HG02852 (cell line): ENCODE measurements at regions not wholly inside any gene's neighbourhood (a gene's known extent, or its start where the extent isn't known, plus 50 kb on each side); places are given as distances from the start of the nearest gene placed in this dataset.
"Not testable (repeated sequence)": the region's sequence is repeated elsewhere in the genome, so short reads cannot be mapped to it uniquely, and the experiment has no call there.

Experiments
- ATAC-seq: cut with Tn5 transposase; IDR thresholded peaks from one replicate; pipeline ENCODE4 v1.9.1; 2021; ENCODE audit warnings: mild to moderate bottlenecking, moderate library complexity; ENCODE audit not compliant: unreplicated experiment

DNA sequence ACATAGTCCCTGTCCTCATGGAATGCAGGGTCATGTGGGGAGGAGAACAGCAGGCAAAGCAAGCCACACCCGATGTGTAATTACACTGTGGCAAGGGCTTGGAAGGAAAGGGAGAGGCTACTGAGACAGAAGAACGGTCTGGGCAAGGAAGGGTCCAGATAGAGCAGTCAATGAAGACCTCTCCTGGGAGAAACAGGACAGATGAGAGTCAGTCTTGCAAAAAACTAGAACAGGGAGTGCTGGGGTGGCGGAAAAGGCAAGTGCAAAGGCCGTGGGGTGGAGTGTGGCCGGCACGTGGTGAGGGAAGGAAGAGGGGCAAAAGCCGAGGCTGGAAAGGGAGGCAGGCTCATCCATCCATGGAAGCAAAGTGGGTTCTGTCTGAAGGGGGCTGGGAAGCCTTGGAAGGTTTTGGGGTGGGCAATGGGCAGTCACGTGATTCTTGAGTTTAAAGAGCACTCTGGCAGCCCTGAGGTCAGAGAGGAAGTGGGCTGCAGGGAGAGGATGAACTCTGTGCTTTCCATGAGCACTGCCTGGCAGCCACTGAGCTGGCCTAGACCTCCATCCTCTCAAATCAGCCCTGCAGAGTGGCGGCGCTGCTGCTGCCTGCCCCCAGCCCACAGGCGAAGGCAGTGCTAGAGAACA lies 182.2 kb downstream of the INHBB start:
- no peak for ATAC-seq

DNA sequence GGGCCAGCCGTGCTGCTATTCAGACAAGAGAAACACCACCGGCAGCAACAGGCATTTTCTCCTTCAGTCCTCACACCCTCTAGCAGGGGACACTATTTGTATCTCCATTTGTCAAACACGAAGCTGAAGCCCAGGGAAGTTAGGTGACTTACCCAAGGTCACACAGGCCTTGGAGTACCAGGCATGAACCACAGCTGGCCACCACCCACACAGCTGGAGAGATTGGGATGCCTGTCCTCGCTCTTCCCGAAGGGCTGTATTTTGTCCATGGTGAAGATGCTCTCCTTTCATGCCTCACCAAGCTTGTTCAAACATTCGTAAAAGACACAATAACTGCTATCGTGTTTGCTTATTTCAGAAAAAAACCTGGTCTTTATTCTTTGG lies 182.7 kb downstream of the INHBB start:
- no peak for ATAC-seq

DNA sequence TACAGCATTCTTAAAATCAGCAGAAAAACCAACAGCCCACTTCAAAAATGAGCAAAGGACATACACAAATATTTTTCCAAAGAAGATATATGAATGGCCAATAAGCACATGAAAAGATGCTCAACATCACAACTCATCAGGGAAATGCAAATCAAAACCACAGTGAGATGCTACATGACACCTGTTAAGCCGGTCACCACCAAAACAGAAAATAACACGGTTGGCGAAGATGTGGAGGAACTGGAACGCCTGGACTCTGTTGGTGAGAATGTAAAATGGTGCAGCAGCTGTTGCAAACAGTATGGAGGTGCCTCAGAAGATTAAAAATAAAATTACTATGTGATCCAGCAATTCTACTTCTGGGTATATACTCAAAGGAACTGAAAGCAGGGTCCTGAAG lies 184.8 kb downstream of the INHBB start:
- ATAC-seq = no peak

DNA sequence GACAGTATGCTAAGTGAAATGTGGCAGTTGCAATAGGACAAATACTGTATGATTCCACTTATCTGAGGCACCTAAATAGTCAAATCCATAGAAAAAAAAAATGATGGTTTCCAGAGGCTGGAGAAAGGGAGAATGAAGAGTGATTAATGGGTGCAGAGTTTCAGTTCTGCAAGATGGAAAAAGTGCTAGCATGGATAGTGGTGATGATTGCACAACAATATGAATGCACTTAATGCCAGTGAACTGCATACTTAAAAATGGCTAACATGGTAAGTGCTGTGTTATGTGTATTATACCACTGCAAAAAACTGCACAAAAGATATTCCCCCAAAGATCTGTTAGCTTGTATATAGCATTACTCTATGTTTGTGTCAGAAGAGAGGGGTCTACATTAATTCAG lies 185.4 kb downstream of the INHBB start:
- ATAC-seq = no peak

DNA sequence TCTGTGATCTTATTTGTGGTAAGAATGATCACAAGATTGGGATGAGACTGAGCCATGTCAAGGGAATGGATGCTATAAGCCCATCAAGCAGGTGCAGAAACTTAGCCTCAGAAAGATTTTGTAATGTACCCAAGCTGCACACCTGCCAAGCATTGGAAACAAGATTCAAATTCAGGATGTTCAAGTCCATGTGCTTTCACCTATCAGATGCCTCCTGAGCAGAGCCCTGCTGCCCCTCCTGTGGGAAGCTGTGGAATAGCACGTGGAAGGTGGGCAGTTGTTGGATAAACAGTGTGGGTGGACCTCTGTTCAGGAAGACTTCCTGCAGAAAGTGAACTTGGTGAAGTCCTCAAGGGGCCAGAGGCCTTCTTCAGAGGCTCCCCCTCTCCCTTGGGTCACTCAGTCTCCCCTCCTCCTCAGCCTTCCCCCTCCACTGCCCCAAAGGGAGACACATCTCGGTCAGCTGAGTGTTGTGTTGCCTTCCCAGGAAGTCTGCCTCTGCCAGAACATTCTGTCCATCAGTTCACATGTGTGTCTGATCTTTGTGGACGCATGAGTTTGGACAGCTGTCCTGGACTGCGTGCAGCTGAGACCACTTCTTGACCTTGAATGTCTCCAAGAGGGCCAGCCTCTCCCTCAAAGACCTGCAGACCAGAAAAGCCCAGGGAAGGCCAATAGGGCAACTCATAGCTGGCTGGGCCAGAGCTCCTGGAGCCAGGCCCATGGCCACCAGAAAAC lies 186.1 kb downstream of the INHBB start:
- ATAC-seq = no peak

DNA sequence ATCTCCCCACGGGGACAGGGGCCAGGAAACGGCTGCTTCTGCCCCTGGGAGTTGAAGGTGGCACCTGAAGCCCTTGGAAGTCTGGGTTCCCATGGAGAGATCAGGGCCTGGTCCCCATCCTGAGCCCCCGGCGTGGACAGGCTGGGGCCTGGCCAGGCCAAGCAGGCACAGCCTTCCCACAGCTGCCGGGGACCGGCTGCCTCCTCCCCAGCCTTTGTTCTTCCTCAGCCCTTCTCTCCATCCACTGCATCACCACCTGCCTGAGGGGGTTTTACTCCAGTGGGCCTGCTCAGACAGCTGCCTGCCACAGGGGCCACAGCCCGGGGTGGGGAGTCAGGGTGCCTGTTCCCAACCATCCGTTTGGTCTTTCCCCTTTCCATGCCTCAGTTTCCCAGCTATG lies 187.7 kb downstream of the INHBB start:
- no peak for ATAC-seq

DNA sequence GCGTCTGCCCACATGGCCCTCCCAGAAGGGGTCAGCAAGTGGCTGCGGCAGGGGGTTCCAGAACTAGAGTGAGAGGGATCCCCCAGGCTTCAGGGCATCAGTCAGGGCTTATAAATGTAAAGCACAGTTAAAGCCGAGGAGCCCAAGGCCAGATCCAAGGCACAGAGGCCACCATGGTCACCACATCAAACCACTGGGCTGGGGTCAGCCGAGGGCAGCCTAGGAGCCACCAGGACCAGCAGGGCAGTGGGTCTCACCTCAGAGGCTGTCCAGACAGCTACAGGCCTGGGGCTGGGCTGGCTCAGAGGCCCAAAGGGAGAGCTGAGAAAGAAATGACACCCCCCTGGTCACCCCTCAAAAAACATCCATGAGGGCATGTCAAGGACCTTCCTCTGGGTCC lies 188.5 kb downstream of the INHBB start:
- no peak for ATAC-seq

DNA sequence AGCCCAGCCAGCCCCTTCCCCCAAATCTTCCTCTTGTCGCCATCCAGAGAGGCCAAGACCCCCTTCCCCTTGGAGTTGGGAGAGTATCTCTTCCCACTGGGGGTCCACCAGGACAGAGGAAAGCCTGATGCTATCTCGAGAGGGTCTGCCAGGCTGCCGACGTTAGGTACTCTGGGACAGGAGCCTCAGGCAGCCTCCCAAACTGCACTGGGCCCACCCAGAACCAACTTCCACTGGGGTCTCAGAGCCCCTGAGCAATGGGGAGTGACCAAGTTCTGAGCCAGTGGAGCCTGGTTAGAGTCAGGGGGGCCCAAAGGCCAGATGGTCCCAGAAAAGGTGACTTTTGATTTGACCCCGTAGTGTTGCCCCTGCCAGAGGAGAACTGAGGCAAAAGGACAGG lies 189.1 kb downstream of the INHBB start:
- ATAC-seq = no peak

DNA sequence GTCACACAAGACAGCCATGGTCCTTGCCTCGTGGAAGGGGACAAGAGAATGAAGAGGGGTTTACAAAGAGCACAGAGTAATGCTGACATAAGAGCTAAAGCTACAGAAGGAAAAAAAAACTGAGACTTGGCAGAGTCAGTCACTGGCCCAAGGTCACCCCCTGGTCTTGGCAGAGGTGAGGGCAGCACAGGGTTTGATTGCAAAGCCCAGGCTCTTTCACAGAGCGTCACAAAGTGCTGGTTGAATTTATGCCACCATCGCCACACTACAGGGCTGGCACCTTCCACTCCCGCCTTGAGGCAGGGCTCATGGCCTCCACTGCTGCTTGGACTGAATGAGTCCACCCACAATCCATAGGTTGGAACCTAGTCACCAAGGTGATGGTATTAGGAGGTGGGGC lies 190.2 kb downstream of the INHBB start:
- ATAC-seq = no peak

DNA sequence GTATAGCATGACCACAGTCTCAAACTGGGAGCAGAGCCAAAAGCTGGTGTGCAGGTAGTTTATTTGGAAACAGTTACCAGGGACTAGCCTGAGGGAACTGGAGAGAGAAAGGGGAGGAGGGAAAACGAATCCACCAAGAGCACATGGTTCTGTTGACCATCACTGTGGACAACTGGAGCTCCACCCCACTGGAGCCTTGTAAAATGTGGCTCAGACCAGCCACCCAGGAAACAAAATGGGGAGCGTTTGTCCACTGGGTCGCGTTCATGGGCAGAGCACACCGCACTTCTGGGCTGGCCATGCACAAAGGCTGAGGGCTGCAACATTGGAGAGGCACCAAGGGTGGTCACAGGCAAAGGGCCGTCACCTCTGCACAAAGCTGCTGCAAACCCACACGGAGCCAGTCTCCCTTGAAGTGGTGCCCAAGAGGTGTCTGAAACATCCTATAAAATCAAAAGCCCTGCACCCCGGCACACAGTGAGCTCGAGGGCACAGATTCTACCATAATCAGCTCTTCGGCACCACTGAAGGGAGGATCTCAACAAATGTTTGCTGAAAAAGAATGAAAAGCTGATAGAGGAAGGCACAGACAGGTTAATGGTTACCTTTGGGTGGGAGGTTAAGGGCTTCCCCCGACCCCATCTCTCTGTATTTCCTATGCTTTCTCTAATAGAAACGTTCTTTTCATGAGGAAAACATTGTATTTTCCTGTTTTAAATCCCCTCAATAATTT lies 192.9 kb downstream of the INHBB start:
- no peak for ATAC-seq

DNA sequence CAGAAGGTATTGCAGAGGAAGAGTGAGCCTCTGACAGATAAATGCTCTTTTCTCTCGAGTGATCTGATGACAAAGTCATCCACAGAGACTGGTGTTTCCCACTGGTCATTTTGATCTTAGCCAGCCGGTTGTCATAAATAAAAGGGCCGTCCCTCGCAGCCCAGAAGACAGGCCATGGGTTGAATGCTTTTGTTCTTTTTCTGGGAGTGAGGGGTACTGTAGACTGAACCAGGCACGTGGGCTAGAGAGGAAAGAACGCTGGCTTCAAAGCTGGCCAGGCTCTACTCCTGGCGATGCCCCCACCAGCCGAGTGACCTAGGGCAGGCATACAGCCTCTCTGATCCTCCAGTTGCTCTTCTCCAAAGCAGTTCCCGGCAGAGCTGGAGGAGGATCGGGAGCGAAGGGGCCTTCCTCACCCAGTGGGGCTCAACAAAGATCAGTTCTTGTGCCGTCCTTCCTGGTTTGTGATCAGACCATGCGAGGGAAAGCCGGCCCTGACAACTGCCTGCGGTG lies 193.5 kb downstream of the INHBB start:
- no peak for ATAC-seq

DNA sequence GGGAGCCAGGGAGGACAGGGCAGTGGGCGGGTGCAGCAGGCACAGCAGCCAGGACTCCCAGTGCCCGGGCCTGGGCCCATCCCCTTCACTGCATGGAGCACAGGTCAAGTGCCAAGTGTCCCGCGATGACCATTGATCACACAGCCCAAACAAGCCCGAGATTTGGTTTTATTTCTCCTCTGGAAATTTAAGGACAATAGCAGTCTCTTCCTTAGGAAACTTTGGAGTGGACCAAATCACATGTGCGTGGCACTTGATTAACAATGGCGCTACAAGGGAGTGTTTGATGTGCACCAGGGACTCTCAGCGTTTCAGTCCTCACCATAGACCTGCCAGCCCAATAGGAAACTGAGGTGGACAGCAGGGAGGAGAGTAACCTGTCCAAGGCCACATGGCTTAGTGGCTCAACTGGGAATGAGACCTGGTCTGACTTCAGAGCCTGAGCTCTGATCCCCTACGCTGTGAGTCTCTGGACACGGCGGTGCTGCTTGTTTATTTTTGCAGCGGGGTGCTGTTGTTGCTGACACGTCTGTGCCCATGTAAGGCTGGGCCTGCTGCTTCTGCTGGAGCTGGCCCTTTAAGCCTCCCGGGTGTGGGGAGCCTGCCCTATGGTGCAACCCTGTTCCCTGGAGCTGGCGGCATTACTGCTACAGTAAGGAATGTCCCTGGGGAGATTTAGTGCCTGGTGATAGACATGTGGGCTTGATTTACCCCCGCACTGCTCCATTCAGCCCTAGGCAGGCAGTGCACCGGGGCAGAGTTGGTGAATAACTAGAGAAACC lies 194.2 kb downstream of the INHBB start:
- ATAC-seq = no peak

DNA sequence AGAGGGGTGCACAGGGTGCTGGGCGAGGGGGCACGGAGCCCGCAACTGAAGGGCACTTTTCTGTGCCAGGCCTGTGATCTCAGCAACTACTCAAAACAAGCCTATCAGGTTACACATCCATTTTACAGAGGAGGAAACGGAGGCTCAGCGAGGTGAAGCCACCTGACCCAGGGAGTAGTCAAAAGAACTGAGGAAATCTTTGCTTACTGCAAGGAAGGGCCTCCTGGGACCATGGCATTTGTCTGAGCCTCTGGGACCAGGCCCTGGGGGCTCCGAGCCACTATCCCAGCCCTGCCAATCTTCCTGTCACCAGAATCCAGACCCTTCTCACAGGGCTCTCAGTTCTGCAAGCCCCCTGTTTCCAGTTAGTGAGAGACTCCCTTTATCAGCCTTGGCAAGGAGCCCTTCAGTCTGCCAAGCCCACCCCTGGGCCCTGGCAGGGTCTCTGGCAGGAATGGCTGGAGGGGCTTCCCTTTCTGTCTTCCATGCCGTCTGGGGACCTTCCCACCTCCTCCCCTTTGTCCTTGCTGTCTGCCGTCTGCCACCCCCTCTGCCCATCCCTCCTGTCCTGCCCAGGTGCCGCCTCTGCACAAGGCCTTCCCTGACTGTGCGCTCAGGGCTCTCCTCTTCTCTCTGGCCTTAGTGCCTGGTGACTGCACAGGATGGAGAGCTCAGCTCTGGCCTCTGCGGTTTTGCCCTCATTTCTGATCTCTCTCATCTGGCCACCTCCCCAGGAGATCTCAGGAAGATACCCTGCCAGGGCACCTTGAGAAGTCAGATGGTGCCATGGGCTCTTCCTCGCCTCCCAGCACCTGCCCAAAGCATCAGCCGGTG lies 194.7 kb upstream of the GLI2 start:
- ATAC-seq = no peak

DNA sequence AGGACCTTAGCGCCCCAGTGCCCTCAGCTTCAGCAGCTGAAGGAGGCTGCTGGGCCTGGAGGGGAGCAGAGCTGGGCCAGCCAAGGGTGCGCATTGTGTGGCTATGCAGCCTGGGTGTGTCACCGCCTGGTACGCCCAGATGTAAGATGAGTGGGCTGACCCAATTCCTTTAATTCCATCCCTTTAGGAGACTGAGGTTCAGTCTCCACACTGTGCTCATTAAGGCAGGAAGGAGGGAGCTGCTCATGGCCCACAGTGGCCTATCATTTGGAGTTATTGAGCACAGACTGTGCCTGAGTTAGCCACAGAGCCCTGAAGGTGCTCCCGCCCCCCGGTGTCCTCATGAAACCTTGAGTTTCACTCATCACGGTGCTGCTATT lies 194.1 kb upstream of the GLI2 start:
- ATAC-seq = no peak

DNA sequence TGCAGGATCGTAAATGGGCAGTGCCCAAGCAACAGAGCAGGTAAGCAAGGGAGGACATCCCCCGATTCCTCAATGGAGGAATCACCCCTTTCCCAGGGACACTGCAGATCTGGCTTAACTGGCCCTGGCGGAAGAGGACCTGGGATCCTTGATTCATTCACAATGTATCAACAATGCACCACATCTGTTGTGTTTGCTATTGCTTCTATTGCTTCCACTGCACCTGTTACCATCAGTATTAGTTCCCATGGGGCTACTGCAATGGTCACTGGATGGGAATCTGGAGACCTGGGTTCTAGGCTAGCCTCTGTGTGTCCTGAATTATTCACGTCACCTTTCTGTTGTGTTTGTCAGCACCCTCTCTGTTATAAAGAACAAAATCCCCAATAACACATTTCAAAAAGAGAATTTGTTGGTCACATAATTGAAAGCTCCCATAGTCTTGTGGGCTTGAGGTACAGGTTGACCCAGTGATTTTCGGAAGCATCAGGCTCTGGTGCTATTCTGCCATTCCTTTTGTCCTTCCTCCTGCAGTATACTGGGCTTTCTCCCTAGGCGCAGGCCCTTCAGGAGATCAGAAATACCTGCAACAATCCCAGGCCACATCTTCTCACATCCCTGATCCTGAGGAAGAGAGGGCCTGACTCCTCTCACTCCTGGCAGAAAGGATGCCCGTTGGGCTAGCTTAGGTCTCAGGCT lies 193.5 kb upstream of the GLI2 start:
- no peak for ATAC-seq

DNA sequence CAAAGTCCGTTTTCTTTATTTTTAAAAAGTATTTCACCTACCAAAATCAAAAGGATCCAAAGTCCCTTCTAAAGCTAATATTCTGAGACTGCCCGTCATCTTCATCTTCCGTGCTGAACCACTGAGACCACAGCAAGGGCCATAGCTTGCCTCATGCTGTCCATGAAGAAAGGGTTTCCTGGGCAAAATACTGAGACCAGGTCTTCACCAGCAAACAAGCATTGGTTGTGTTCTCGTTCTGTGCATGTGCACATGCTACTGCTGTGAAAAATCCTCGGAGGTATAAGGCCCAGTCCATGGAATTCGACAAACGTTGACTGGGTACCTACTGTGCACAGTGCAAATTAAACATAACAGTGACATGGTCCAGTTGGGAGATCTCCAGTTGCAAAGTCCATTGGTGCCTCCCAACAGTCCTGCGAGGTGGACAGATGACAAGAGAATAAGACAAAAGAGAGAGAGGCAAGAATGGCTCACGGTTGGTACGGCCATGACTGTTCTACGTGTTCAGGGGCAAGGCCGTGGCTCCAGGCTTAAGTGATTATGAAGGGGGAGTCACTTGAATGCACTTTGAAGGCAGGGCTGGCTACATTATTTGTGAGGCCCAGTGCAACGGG lies 192.6 kb upstream of the GLI2 start:
- ATAC-seq = no peak

DNA sequence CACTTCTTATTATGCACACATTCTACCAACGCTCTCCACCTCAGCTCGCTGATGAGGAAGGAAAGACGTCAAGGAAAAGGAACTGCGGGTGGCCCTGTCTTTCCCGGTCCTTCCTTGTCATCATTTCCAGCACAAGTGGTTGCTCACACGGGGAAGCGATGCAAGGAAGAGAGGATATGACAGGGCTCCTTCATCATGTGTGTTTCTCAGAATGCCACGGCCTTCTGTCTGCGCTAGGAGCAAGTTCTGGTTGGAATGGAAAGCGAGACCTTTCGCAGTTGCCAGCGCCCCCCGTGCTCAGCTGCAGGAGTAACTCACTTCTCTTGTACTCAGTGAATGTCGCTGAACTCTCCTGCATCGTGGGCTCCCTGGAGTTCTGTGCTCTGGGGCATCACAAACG lies 191.8 kb upstream of the GLI2 start:
- no peak for ATAC-seq

DNA sequence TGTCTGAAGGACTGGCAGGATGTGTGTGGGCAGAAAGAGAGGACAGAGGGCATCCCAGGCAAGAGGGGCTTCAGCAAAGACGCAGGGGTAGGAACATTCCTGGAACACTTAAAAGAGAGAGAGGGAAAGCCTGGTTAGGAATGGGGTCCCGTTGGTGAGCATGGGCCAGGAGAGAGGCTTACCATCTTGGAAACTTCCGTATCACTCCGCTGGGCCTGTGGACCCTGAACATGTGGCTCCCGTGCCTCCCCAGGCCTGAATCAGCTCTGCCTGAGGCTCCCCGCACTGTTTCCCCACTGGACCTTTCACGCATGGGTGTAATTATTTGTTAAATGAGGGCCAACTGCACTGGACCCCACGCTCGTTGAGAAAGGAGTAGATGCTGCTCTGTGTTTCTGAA lies 191.1 kb upstream of the GLI2 start:
- ATAC-seq = no peak

DNA sequence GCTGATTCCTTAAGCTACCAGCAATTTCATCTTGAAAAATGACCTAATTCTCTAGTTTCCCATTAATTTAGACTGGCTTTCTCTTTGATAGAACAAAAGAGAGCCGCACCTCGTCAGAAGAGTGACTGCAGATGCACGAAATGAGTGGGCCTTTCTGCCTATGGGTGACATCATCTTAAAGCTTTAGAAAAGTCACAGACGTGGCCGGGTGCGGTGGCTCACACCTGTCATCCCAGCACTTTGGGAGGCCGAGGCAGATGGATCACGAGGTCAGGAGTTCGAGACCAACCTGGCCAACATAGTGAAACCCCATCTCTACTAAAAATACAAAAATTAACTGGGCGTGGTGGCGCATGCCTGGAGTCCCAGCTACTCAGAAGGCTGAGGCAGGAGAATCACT lies 190.7 kb upstream of the GLI2 start:
- not testable (repeated sequence) for ATAC-seq
